HPDE6-E6E7 (cell line): ENCODE measurements at regions not wholly inside any gene's neighbourhood (a gene's known extent, or its start where the extent isn't known, plus 50 kb on each side); places are given as distances from the start of the nearest gene placed in this dataset.
"Not testable (repeated sequence)": the region's sequence is repeated elsewhere in the genome, so short reads cannot be mapped to it uniquely, and the experiment has no call there.

Source experiments
- DNase-seq: peaks from one replicate; pipeline ENCODE4 v3.0.0; 2011; ENCODE audit warnings: missing footprints; ENCODE audit errors: extremely low spot score

DNA sequence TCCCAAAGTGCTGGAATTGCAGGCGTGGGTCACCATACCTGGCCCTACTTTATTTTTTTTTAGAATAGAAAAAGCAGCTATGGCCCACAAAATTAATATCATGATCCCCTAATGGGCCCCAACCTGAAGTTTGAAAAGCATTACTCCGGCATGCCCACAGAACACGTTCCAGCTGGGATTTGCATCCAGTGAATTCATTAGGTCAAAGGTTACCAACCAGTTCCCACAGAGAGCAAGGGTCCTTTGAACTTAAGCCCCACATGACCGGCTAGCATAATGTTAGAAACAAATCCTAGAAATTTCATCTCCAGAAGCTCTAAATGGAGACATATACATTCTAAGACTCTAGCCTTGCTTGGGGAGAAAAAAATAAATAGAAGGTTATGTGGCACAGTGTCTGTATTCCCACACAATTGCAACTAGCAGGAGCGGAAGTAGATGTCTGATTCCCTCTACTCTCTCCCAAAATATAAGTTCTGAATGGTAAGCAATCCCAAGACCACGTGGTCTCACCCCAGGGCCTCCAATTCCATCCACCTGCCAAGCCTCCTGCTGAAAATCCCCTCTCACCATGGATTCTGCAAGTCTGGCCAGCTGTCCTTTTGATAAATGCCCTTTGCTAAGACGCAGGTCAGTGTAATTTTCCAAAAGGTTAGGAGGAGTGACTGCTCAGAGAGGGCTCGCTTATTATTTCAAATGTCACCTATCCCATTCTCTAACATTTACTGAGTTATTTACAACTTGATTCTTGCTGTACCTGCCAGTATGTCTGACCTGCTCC lies 395.8 kb downstream of the NPIPA8 start:
- no peak for DNase-seq

DNA sequence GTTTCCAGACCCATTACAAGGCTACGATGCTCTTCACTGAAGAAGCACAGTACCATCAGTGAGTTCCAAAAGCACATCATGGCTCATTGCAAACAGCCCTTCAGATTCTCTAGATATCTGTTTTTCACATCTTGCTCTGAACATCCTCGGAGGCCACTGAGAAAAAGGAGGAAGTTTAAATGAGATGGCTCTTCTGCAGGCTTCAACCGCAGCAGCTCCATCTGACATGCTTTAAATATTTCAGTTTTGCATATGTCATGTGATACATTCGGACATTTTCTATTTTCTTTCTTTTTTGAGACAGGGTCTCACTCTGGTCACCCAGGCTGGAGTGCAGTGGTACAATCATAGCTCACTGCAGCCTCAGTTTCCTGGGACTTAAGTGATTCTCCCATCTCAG lies 396.8 kb downstream of the NPIPA8 start:
- no peak for DNase-seq

DNA sequence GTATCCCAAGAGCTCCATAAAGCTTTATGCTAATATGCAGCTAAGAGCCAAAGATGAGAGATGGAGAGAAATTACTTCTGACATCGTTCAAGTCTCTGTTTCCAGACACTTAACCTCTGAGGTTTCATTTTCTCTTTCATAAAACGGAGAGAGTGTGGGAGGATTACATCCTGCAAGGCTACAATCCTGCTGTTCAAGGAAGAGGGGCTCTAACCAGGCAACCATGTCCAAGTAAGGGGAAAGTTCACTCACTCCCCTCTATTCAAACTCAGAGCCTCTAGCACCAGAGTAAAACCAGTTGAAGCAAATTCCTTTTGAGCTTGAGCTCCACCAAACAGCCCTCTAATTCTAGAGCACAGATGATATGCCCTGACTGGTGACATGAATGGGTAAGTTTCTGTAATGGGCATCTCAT lies 397.4 kb downstream of the NPIPA8 start:
- DNase-seq = no peak

DNA sequence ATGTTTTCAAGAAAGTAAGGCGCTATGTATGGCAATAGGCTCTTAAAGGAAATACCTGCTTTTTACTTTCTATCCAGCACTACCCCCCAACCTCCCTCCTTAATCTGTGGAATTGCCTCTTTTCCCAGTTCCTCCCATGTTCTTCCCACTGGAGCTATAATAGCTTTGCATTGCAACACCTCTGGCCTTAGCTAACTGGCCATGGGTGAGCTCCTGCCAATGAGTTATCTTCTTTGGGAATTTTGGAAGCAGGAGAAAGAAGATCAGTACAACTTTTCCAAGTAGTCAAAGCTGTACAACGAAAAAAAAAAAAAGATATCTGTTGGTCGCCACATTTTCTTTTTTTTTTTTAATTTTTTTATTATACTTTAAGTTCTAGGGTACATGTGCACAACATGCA lies 398.0 kb downstream of the NPIPA8 start:
- no peak for DNase-seq

DNA sequence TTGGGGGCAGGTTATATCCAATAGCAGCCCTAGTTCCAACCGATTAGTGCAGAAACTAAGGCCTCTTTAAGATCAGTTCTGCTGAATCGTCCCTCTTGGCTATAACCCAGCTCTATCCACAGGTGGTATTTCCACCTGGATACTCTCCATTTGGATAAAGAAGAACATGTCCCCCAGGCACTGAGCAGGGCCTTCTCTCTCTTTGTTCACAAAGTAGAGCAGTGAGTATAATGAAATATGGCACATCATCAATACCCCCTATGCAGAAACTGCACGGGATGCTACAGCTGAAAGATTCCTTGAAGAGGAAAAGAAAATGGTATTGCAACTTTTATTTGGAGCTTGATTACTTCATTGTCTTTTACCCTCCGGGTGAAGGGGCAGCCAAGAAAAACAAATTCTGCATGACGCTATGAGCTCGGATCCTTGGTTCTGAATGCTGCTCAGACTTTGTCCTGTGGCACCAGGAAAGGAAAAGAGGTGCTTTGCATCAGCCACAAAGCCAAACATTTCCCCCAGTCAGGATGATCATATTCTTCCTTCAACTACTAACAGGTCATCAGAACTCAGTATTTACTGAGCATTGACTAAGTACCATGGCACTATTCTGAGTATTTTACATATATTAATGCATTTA lies 399.7 kb downstream of the NPIPA8 start:
- no peak for DNase-seq

DNA sequence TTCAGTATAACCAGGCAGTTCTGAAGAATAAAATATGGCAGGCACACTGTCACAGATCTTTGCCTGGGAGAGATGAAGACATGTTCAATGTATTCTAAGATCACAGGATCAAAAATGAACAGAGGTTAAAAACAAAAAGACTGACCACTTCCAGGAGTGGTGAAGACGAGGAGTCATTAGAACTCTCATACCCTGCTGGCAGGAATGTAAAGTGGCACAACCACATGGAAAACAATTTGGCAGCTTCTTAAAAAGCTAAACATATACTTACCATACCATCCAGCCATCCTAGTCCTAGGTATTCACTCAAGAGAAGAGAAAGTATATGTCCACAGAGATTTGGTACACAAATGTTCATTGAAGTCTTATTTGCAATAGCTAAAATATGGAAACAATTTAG lies 406.3 kb downstream of the NPIPA8 start:
- no peak for DNase-seq

DNA sequence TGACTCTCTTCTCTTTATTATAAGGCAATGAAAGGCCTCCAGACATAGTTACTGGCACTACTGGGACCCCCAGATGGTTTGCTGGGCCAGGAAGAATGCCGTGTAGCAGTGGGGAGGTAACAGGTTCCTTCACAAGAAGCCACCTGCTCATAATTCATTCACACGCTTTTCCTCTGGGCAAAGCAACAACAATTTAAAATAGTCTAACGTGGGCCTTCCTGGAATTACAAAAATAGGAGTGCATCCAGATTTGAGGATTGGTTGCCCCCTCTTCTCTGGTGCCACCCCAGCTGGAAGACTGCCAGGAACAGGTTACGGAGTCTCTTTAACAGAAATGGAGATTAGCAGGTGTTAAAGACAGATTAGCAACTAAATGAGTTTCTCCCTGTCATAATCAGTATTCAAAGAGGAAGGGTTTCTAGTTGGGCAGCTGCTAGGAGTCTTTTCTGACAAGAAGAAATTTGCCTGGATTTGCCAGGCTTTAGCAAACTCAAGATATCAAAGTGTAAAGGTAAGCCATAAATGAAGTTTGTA lies 409.6 kb downstream of the NPIPA8 start:
- no peak for DNase-seq

DNA sequence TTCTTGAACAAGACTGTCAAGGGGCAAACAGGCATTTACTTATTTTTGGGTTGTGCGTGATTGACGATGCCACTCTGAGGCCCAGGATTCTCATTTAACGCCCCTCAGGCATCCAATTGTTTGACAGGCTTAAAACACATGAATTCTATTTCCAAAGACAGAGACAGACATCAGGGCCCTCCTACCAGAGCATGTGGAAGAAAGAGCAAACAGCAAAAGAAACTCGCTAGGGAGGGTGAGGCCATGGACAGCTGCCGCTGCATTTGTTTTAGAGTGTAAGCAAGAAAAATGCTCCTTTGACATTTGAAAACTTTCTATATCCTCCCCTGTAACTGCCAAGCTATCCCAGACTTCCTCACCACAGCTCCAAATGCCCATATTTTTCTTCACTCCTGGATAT lies 410.1 kb downstream of the NPIPA8 start:
- no peak for DNase-seq

DNA sequence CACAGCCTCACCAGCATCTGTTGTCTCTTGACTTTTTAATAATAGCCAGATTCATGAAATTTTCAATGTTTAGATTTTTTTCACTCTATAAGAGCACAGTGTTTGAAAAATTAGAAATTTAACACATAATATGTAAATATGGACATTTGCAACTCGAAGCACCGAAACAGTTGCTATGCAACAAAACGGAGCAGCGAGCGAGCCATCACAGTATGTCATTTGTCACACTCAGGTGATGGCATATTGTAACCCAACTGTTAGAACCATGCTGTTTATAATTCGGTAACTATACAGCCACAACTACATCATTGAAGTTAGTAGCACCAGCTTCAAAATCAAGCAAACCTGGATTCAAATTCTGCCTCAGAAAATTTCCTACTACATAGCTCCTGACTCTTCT lies 410.8 kb downstream of the NPIPA8 start:
- no peak for DNase-seq

DNA sequence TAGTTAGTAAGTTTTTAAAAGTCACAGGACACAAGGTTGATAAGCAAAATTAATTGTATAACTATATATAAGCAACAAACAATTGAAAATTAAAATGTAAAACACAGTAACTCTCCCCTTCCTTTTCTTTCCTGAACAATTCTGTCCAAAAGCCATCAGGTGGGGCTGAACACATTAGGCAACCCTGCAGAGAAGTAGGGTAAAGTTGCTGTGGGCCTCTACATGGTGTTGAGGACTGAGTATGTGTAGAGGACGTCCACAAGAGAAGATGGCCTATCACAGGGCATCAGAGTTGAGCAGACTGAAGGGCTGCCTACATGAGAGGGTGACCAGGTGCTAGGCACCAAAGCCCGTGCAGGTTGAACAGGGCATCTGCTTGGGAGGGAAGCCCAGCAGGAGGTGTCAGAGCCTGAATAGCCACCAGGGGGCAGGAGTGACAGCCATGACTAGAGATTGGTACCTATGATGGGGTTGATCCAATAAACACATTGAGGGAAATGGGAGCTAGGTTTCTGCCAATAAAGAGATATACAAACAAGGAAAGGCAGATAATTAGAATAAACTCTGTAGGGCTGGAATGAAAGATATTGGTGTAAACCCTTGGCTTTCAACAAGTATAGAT lies 415.1 kb downstream of the NPIPA8 start:
- DNase-seq = no peak

DNA sequence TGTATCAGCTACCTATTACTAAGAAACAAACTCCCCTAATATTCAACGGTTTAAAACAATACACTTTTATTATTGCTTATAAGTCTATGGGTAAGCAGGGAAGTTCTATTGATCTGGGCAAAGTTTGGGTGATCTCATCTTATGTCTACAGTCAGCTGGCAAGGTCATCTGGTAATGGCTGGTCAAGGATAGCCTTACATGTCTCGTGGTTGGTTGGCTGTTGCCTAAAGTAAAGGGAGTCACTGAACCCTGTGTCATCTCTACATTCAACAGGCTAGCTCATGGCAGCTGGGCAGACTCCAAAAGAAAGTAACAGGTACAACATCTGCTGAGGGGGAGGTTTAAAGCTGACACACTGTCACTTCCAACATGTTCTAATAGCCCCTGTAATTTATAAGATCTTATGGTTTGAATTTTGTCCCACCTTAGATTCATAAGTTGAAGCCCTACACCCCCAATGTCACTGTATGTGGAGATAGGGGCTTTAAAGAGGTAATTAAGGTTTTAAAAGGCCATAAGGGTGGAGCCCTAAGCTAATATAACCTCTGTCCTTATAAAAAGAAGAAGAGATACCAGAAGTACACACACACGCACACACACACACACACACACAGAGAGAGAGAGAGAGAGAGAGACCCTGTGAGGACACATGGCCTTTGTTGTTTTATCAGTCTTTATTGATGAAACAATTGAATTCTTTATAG lies 419.1 kb downstream of the NPIPA8 start:
- no peak for DNase-seq

DNA sequence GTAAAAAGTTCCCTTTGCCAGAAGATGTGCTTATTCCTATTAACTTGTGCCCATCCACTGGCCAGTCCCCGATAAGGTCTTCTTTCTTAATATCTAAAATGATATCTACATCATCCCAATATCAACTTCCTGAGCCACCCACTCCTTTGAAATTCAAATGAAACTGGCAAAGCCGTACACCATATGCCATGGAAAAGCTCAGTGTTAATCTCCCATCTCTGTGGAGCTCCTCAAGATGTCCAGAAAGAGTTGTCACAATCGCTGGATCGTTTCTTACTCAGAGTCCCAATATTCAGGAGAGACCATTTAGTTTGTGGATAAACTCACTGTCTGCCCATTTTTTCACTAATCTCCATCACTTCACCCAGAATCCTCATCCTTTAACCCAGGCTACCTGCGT lies 420.7 kb downstream of the NPIPA8 start:
- no peak for DNase-seq

DNA sequence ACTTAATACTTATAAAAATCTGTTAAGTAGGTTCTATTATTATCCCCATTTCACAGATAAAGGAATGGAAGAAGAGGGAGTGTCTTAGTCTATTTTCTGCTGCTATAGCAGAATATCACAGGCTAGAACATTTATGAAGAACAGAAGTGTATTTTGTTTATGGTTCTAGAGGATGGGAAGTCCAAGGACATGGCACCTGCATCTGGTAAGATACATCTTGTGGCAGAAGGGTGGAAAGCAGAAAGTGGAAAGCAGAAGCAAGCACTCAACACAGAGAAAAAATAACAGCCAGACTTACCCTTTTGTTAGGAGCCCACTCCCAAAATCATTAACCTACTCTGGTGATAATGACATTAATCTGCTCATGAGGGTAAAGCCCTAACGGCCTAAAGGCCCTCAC lies 422.4 kb downstream of the NPIPA8 start:
- DNase-seq = no peak

DNA sequence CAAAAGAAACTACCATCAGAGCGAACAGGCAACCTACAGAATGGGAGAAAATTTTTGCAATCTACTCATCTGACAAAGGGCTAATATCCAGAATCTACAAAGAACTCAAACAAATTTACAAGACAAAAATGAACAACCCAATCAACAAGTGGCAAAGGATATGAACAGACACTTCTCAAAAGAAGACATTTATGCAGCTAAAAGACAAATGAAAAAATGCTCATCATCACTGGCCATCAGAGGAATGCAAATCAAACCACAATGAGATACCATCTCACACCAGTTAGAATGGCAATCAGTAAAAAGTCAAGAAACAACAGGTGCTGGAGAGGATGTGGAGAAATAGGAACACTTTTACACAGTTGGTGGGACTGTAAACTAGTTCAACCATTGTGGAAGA lies 425.0 kb downstream of the NPIPA8 start:
- DNase-seq = not testable (repeated sequence)

DNA sequence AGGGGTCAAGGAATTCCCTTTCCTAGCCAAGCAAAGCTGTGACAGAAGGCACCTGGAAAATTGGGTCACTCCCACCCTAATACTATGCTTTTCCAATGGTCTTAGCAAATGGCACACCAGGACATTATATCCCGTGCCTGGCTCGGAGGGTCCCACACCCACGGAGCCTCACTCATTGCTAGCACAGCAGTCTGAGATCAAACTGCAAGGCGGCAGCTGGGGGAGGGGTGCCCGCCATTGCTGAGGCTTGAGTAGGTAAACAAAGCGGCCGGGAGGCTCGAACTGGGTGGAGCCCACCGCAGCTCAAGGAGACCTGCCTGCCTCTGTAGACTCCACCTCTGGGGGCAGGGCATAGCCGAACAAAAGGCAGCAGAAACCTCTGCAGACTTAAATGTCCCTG lies 429.9 kb downstream of the NPIPA8 start:
- DNase-seq = not testable (repeated sequence)

DNA sequence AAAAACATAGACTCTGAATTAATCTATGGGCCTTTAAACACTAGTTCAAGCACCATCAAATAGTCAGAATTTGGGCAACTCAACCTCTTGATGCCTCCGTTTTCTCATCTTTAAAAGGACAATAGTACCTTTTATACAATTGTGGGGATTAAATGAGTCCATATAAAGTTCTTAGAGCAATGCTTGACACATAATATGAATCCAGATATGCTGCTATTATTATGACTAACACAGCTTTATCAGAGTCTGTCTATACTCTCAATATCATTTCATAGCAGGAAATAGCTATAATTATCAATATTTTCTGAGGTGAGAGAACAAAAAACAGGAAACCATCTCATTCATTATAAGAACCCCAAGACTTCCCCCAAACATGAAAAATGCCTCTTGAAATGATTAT lies 430.5 kb upstream of the XYLT1 start:
- no peak for DNase-seq

DNA sequence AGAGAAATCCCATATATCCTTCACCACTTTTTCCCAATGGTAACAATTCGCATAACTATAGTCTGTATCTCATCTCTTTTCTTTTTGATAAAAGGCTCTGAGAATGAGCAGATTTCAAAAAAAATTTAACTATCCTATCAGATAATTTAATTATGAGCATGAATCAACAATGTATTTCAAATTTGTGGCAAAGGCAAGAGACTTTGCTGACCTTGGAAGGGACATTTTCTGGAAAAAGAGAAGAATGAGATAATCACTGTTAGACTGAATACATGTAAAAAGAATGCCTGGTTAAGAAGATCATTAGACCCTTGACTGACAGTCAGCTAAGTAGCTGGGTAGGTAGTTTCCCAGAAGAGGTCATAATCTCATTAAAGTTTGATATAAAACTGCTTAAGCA lies 428.4 kb upstream of the XYLT1 start:
- DNase-seq = no peak

DNA sequence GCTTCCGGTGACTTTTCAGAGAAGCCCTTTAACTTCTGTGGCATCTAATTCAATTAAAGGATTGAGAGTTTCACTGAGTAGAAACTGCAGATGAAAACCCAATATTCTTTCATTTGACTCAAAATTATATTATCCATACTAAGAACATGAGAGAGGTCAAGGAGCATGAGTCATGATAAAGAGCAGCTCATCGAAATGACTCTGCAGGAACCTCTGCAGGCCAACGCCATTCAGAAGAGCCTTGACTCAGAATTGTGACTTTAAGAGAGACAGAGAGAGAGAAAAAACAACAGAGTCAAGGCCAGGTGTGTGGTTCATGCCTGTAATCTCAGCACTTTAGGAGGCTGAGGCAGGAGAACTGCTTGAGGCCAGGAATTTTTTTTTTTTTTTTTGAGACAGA lies 417.2 kb upstream of the XYLT1 start:
- no peak for DNase-seq

DNA sequence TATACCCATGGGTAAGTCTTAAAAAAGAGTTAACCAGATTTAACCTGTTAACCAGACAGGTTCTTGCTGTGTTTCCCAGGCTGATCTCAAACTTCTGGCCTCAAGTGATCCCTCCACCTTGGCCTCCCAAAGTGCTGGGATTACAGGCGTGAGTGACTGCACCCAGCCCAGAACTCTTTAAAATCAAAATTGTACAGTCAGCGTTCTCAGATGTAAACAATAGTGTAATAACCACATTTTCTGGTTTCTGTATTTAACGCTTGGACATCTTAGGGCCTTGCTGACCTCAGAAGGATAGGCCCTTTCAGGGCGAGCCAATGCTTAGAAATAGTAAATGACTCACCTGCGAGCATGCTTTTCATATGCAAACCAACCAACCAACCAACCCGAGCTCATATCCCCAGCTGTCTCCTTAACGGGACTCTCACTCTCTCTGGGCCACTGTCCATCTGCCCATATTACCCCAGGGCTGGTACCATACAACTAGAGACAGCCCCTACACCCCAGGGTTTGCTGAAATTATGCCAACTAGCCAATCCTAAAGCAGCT lies 415.0 kb upstream of the XYLT1 start:
- DNase-seq = no peak

DNA sequence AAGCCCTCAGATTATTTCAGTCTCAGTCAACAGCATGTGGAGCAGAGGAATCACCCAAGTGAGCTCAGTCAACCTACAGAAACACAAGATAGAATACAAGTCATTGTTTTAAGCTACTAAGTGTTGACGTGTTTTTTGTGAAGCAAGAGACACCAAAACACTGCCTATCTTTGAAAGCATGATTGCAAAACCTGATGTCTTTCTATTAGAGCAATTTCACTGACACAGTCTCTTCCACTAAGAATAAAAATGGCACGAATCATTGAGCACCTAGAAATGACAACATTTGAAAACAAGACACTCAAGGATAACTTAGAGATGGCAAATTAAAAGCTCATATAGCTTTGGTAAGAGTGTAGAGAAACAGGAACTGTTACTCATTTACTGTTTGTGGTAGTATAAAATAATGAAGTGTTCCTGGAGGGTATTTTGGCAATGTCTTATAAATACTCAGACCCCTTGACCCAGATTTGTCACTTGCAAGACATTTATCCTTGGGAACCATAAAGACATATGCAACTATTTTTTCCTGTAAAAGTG lies 407.1 kb upstream of the XYLT1 start:
- DNase-seq = no peak

DNA sequence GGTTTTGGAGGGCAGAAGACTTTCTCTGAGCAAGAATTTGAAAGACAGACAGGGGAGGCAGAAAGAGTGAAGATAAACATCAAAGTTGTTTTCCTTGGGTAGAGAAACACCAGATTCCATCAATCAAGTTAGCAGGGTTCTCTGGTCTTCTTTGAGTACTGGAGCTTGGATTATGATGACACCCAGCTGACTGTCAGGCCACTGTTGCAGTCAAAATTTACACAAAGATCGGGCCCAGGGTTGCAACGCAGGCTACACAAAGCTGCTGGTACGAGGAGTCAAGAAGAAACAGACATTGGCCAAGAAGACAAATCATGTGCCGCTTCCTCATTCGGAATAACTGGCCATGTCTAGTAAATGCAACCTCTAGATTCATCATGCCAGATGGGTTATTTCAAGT lies 396.2 kb upstream of the XYLT1 start:
- DNase-seq = no peak

DNA sequence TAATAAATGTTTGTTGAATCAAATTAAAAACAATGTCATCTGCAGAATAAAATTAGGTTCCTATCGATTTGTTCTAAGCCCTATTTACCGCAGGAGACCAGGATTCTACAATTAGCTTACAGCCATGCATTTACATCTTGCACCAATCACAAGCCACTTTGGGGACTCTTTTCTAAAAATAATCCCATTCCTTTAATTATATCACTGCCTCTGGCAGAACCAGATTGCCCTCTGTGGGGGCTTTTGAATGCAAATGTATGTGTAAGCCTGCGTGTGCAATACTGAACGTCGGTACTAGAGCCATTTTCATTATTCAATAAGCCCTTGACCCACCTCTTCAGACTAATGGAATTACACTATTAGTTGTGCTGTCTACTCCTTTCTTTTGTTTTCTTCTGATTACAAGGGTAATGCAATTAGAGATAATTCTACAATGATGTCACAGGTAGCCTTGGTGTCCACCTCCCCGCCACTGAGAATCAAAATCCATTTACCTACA lies 391.3 kb upstream of the XYLT1 start:
- DNase-seq = no peak
